NCI-H510A (cell line): ENCODE measurements at regions not wholly inside any gene's neighbourhood (a gene's known extent, or its start where the extent isn't known, plus 50 kb on each side); places are given as distances from the start of the nearest gene placed in this dataset.
"Not testable (repeated sequence)": the region's sequence is repeated elsewhere in the genome, so short reads cannot be mapped to it uniquely, and the experiment has no call there.

Source experiments
- DNase-seq: peaks from one replicate; lab custom pipeline; 2025; lab: John Stamatoyannopoulos, UW

- peak; percentile 57 for DNase-seq
Measured at GRCh38 chr1:182227864-182228547, 163.6 kb downstream of the GLUL start.

GRCh38 chr1:182226618-182227017 lies 165.0 kb downstream of the GLUL start:
- no peak for DNase-seq

- DNase-seq, result not testable (repeated sequence)
Measured at GRCh38 chr1:182225755-182226154, 164.2 kb upstream of the ZNF648 start.

- DNase-seq, result not testable (repeated sequence)
Measured at GRCh38 chr1:182221990-182222389, 160.5 kb upstream of the ZNF648 start.

- DNase-seq, result not testable (repeated sequence)
Measured at GRCh38 chr1:182221367-182221766, 159.9 kb upstream of the ZNF648 start.

- DNase-seq, result no peak
Measured at GRCh38 chr1:182217967-182218366, 156.5 kb upstream of the ZNF648 start.

GRCh38 chr1:182217071-182217470 lies 155.6 kb upstream of the ZNF648 start:
- no peak for DNase-seq

GRCh38 chr1:182215764-182216163 lies 154.3 kb upstream of the ZNF648 start:
- DNase-seq, result no peak

GRCh38 chr1:182213163-182213562 lies 151.7 kb upstream of the ZNF648 start:
- no peak for DNase-seq

- no peak for DNase-seq
Measured at GRCh38 chr1:182211386-182211785, 149.9 kb upstream of the ZNF648 start.

GRCh38 chr1:182210417-182210816 lies 148.9 kb upstream of the ZNF648 start:
- no peak for DNase-seq

GRCh38 chr1:182207300-182207699 lies 145.8 kb upstream of the ZNF648 start:
- DNase-seq, result no peak

GRCh38 chr1:182206626-182207239 lies 145.2 kb upstream of the ZNF648 start:
- DNase-seq, result no peak

- no peak for DNase-seq
Measured at GRCh38 chr1:182205351-182206022, 144.0 kb upstream of the ZNF648 start.

GRCh38 chr1:182203191-182203875 lies 141.8 kb upstream of the ZNF648 start:
- no peak for DNase-seq

- not testable (repeated sequence) for DNase-seq
Measured at GRCh38 chr1:182201490-182201889, 140.0 kb upstream of the ZNF648 start.

GRCh38 chr1:182200025-182200812 lies 138.7 kb upstream of the ZNF648 start:
- no peak for DNase-seq

GRCh38 chr1:182198006-182198605 lies 136.6 kb upstream of the ZNF648 start:
- DNase-seq, result no peak

GRCh38 chr1:182196897-182197870 lies 135.7 kb upstream of the ZNF648 start:
- DNase-seq, result no peak

- no peak for DNase-seq
Measured at GRCh38 chr1:182195733-182196132, 134.2 kb upstream of the ZNF648 start.
